GM10266 (cell line): ENCODE measurements at regions not wholly inside any gene's neighbourhood (a gene's known extent, or its start where the extent isn't known, plus 50 kb on each side); places are given as distances from the start of the nearest gene placed in this dataset.

Experiments
- DNase-seq: peaks from one replicate; pipeline ENCODE4 v3.0.0; 2012; ENCODE audit errors: extremely low spot score
- TF ChIP-seq, protein P1 (sequence below): IDR thresholded peaks from 2 replicates; pipeline ENCODE4 v1.5.1; 2012; ENCODE audit warnings: mild to moderate bottlenecking, low read depth; ENCODE audit not compliant: control insufficient read depth, insufficient read depth; ENCODE audit errors: missing control alignments

GRCh38 chr1:37393173-37394120 lies 80.9 kb upstream of the ZC3H12A start:
- TF ChIP-seq, protein P1, sequence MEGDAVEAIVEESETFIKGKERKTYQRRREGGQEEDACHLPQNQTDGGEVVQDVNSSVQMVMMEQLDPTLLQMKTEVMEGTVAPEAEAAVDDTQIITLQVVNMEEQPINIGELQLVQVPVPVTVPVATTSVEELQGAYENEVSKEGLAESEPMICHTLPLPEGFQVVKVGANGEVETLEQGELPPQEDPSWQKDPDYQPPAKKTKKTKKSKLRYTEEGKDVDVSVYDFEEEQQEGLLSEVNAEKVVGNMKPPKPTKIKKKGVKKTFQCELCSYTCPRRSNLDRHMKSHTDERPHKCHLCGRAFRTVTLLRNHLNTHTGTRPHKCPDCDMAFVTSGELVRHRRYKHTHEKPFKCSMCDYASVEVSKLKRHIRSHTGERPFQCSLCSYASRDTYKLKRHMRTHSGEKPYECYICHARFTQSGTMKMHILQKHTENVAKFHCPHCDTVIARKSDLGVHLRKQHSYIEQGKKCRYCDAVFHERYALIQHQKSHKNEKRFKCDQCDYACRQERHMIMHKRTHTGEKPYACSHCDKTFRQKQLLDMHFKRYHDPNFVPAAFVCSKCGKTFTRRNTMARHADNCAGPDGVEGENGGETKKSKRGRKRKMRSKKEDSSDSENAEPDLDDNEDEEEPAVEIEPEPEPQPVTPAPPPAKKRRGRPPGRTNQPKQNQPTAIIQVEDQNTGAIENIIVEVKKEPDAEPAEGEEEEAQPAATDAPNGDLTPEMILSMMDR = no peak
- no peak for DNase-seq

- no peak for DNase-seq
- TF ChIP-seq, protein P1 = no peak
Observed at GRCh38 chr1:37394574-37395464, 79.6 kb upstream of the ZC3H12A start.

- TF ChIP-seq, protein P1 = no peak
Observed at GRCh38 chr1:37398096-37398495, 76.3 kb upstream of the ZC3H12A start.

DNA sequence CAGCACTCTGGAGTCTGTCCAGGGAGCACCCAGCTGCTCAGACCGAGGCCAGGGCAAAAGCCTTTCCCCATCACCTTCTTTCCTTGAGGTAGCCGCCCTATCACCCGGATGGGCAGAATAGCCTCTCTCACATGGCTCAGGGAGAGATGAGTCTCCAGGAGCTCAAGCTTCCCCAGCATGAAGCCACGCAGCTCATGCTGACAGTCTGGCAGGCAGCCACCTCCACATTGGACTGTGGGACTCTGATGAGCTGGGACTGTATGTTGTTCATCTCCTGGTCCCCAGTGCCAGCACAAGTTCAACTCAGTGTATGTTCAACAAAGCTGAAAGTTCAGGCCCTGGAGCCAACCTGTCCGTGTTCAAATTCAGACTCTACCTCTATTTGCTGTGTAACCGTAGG lies 75.2 kb upstream of the ZC3H12A start:
- DNase-seq = no peak
- TF ChIP-seq, protein P1 = no peak

More at GRCh38 chr1:37398096-37398495, 76.3 kb upstream of the ZC3H12A start:
- no peak for DNase-seq

DNA sequence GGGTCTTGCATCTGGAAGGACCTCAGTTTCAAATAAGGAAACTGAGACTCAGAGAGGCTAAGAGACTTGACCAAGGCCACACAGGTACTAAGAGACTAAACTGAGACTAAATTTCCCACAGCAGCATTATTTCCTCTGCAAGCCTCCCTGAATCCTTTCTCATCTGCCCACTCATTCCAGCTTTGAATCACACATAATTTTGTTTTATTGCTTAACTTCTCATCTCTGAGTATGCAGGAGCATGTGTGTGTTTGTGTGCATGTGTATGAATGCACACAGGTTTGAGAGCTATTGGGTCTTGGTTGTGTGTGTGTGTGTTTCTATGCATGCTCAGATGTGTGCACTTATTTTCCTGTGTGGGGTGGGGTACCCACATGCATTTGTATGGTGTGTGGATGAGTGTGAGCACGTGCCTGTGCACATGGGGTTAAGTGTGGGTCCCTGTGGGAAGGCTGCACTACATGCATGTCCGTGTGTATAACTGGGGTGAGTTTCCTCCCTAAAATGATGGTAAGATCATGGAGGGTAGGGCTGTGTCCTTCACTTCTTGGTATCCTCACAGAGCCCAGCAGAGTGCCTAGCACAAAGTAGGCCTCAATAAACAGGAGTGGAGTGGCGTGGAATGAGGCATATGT lies 74.4 kb upstream of the ZC3H12A start:
- no peak for DNase-seq
- TF ChIP-seq, protein P1 = no peak

DNA sequence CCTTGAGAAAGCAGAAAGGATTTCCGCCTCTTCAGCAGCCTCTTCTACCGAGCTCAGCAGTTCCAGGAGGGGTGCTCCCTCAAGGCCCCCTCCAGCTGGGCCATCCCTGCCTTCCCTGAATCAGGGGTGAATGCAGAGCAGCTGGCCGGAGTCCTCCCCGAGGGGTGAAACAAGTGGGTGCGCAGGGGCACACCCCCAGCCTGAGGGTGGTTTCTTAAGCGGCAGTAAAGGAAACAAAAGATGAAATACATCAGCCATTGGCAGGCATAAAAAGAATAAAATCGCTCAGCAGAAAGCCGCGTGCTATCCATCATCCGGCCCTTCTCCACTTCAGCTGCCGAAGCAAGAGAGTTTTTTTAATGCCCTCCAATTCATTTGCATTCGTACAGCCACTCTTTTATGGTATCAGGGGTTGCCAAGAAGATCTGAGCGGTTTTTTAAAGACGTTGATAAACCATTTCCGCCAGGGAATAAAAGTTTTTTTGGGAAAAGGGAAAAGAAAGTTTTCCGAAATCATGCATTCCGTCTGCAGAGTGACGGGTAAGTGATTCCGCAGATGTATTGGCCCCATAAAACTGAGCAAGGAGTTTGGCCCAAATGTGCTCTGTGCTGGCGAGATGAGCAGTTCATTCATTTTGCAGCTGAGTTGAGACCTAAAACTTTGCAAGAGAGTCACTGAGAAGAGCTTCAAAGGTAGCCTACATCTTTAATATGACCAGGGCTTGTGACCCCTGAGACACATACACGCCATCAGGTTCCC lies 73.7 kb upstream of the ZC3H12A start:
- TF ChIP-seq, protein P1 = no peak
- no peak for DNase-seq
